Lung (tissue), 11 donors: ENCODE measurements at regions not wholly inside any gene's neighbourhood (a gene's known extent, or its start where the extent isn't known, plus 50 kb on each side); places are given as distances from the start of the nearest gene placed in this dataset.

Experiments
- ATAC-seq: fragments of 200-7000 bp; cut with Tn5 transposase; one replicate; pipeline ENCODE4 v1.9.1; 2020; ENCODE audit warnings: moderate number of reproducible peaks; ENCODE audit not compliant: insufficient read depth, low FRiP score
- DNase-seq, 3 donors: peaks; one replicate each; pipeline ENCODE4 v3.0.0-alpha.2; 2013 to 2017
- H3K27ac ChIP-seq, 2 donors: one replicate each; pipeline ENCODE4 v1.5.1; 2013; ENCODE audit warnings: mild to moderate bottlenecking in 2 of 2, moderate library complexity in 2 of 2, control low read depth in 1 of 2, inconsistent platforms in 1 of 2, low read depth in 1 of 2, low read length in 1 of 2
- H3K27me3 ChIP-seq, 3 donors: one replicate each; pipeline ENCODE4 v1.5.1; 2013; ENCODE audit warnings: low read length in 2 of 3; ENCODE audit not compliant: control insufficient read depth in 3 of 3, insufficient read depth in 3 of 3
- H3K36me3 ChIP-seq, 4 donors: one replicate each; pipeline ENCODE4 v1.5.1; 2013; ENCODE audit warnings: low read length in 4 of 4, mild to moderate bottlenecking in 1 of 4, moderate library complexity in 1 of 4; ENCODE audit not compliant: control insufficient read depth in 4 of 4, insufficient read depth in 4 of 4
- H3K4me1 ChIP-seq, 5 donors: one replicate each; pipeline ENCODE4 v1.5.1; 2013; ENCODE audit warnings: low read length in 5 of 5, mild to moderate bottlenecking in 2 of 5, moderate library complexity in 1 of 5; ENCODE audit not compliant: control insufficient read depth in 5 of 5, insufficient read depth in 5 of 5
- H3K4me3 ChIP-seq: one replicate; pipeline ENCODE4 v1.5.1; 2013; ENCODE audit warnings: mild to moderate bottlenecking, control low read depth, moderate library complexity
- H3K9ac ChIP-seq, 2 donors: one replicate each; pipeline ENCODE4 v1.5.1; 2013; ENCODE audit warnings: low read length in 2 of 2, control low read depth in 1 of 2; ENCODE audit not compliant: insufficient read depth in 1 of 2
- H3K9me3 ChIP-seq, 4 donors: one replicate each; pipeline ENCODE4 v1.5.1; 2013; ENCODE audit warnings: low read length in 3 of 4, mild to moderate bottlenecking in 1 of 4, moderate library complexity in 1 of 4; ENCODE audit not compliant: control insufficient read depth in 4 of 4, insufficient read depth in 3 of 4
- WGBS, 2 donors: extraction: QIAGEN DNeasy Blood & Tissue Kit; methylation state at CpG; one replicate each; pipeline ENCODE4 v1.1.7; 2013; 5-methylcytosine and 5-hydroxymethylcytosine counted together
- TF ChIP-seq, protein P1 (sequence below): IDR thresholded peaks from 2 replicates; pipeline ENCODE4 v1.5.1; 2012; ENCODE audit warnings: mild to moderate bottlenecking; ENCODE audit errors: control extremely low read depth, extremely low read depth
- donor health status: control.
- donor health status: control.
- donor health status: Bipolar disorder and iron deficiency.
- donor health status: healthy.
- donor health status: DM: yes; HTN: yes; CAD: no.

GRCh38 chr15:62452026-62452425, 286.9 kb upstream of the C2CD4B start:
- 89 to 91% methylated on average over 9 of the region's 9 CpGs for WGBS, 2 donors
- TF ChIP-seq, protein P1, sequence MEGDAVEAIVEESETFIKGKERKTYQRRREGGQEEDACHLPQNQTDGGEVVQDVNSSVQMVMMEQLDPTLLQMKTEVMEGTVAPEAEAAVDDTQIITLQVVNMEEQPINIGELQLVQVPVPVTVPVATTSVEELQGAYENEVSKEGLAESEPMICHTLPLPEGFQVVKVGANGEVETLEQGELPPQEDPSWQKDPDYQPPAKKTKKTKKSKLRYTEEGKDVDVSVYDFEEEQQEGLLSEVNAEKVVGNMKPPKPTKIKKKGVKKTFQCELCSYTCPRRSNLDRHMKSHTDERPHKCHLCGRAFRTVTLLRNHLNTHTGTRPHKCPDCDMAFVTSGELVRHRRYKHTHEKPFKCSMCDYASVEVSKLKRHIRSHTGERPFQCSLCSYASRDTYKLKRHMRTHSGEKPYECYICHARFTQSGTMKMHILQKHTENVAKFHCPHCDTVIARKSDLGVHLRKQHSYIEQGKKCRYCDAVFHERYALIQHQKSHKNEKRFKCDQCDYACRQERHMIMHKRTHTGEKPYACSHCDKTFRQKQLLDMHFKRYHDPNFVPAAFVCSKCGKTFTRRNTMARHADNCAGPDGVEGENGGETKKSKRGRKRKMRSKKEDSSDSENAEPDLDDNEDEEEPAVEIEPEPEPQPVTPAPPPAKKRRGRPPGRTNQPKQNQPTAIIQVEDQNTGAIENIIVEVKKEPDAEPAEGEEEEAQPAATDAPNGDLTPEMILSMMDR = no peak
- ATAC-seq = no peak

DNA sequence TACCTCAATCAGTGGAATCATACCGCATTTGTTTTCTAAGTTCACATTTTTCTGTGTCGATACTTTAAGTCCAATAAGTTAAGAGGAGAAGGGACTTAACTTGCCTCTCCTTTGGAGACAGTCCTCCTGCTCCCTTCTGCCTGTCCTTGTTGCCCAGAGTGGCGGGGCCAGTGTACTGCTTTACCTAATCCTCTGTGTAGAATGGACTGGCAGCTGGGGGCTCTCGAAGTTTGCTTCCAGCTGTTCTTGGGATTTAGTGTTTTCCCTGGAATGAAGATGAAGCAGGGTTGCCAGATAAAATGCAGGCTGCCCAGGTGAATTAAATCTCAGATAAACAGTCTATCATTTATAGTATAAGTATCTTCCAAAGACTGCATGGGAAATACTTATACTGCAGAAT, 287.6 kb upstream of the C2CD4B start:
- Histone ChIP-seq H3K9ac (no peak overlapping the region), H3K9me3 (no peaks in the 10 kb centered on the region), H3K27me3 (no peaks in the 10 kb centered on the region), H3K36me3 (peaks cover 0 to 2% (median 0%) of the 10 kb centered on the region in 4 donors), H3K27ac (no peak overlapping the region), H3K4me1 (peaks cover 0 to 16% (median 6%) of the 10 kb centered on the region in 5 donors), H3K4me3 (no peak overlapping the region)
- DNase-seq (no peak), ATAC-seq (no peak)
- 86 to 94% methylated on average over 4 of the region's 4 CpGs for WGBS, 2 donors
- TF ChIP-seq, protein P1 = no peak

More at GRCh38 chr15:62452026-62452425, 286.9 kb upstream of the C2CD4B start:
- no peak for DNase-seq
- H3K27me3 ChIP-seq = no peaks in the 10 kb centered on the region
- H3K9me3 ChIP-seq = no peaks in the 10 kb centered on the region
- H3K27ac ChIP-seq = no peak overlapping the region
- no peak overlapping the region for H3K4me3 ChIP-seq
- no peak overlapping the region for H3K9ac ChIP-seq
- peaks cover 0 to 2% (median 0%) of the 10 kb centered on the region in 4 donors for H3K36me3 ChIP-seq
- H3K4me1 ChIP-seq = peaks cover 0 to 16% (median 6%) of the 10 kb centered on the region in 5 donors

DNA sequence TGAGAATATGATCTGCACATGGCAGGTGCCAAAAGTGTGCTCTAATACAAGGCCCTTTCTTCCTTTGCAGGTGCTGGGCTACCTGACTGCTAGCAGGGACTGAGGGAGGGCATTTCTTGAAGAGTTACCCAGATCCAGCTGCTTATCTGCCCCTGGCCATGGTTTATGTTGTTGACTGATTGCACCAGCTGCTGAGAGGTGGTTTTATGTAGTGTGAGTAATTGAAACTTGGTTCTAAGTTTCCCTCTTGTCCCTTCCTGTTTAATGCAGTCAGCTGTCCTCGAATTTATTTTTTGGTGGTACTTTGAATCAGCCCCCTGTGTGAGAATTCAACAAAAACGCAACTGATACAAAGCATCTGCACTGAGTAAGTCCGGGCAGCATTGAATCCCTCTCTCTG, 288.3 kb upstream of the C2CD4B start:
- Histone ChIP-seq H3K27me3 (no peaks in the 10 kb centered on the region), H3K4me1 (peaks cover 0 to 16% (median 0%) of the 10 kb centered on the region in 5 donors), H3K27ac (peak overlapping the region in 1 of 2 donors; percentile 62), H3K36me3 (peaks cover 0 to 2% (median 0%) of the 10 kb centered on the region in 4 donors), H3K4me3 (no peak overlapping the region), H3K9me3 (no peaks in the 10 kb centered on the region), H3K9ac (no peak overlapping the region)
- DNase-seq = no peak
- ATAC-seq = no peak
- TF ChIP-seq, protein P1 = no peak
- 69 to 77% methylated on average over 3 of the region's 3 CpGs for WGBS, 2 donors

DNA sequence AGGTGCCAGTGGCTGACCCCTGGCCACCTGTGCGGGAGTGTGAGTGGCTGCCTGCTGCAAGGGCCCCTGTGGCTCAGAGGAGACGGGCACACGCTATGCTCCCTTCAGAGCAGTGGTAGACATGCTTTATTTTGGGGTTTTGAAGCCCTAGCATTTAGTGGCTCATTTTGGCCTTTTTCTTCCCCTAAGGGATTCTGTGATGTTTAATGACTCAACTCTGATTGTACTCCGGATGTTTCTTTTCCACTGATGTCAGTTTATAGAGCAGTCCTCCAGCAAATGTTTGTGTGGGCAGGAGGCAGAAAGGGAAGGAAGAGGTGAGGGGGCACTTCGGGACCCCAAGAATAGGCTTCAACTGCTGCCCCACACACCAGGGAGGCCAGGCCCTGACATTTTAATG, 288.9 kb upstream of the C2CD4B start:
- H3K4me3 ChIP-seq = no peak overlapping the region
- H3K4me1 ChIP-seq = peaks cover 0 to 13% (median 0%) of the 10 kb centered on the region in 5 donors
- DNase-seq = no peak
- 82 to 86% methylated on average over 5 of the region's 5 CpGs for WGBS, 2 donors
- no peak for ATAC-seq
- H3K27ac ChIP-seq = peak overlapping the region in 1 of 2 donors; percentile 62
- no peaks in the 10 kb centered on the region for H3K27me3 ChIP-seq
- H3K9me3 ChIP-seq = no peaks in the 10 kb centered on the region
- H3K36me3 ChIP-seq = peaks cover 0 to 2% (median 0%) of the 10 kb centered on the region in 4 donors
- TF ChIP-seq, protein P1 = no peak
- H3K9ac ChIP-seq = no peak overlapping the region
